SH-SY5Y (cell line): ENCODE measurements at regions not wholly inside any gene's neighbourhood (a gene's known extent, or its start where the extent isn't known, plus 50 kb on each side); places are given as distances from the start of the nearest gene placed in this dataset.

Experiments
- GATA2 ChIP-seq: IDR thresholded peaks from 2 replicates; pipeline ENCODE4 v1.6.1; 2011; ENCODE audit warnings: mild to moderate bottlenecking, low read depth, low read length
- GATA3 ChIP-seq: IDR thresholded peaks from 2 replicates; pipeline ENCODE4 v1.6.1; 2011; ENCODE audit warnings: low read depth, mild to moderate bottlenecking, low read length, moderate library complexity

GRCh38 chr6:78589436-78589835, 277.9 kb upstream of the IRAK1BP1 start:
- no peak for TF ChIP-seq GATA3
- TF ChIP-seq GATA2, result no peak

GRCh38 chr6:78593898-78594667, 273.3 kb upstream of the IRAK1BP1 start:
- TF ChIP-seq GATA3 (no peak), GATA2 (no peak)

DNA sequence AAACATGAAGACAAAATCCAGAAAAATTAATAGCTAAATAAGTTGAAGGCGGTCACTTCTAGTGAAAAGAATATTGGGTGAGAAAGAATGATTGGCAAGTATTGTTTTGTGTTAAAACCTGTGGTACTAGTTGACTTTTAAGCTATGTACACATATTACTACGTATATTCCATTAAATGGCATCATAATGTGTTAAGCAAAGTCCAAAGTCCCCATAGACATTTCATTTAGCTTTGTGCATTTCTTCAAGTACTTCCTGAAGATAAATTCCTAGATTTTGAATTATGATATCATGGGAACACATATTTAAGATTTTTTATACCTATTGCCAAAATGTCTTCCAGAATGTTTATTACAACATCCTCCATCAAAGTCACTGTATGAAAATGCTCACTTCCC, 272.7 kb upstream of the IRAK1BP1 start:
- TF ChIP-seq GATA3 (no peak), GATA2 (no peak)

DNA sequence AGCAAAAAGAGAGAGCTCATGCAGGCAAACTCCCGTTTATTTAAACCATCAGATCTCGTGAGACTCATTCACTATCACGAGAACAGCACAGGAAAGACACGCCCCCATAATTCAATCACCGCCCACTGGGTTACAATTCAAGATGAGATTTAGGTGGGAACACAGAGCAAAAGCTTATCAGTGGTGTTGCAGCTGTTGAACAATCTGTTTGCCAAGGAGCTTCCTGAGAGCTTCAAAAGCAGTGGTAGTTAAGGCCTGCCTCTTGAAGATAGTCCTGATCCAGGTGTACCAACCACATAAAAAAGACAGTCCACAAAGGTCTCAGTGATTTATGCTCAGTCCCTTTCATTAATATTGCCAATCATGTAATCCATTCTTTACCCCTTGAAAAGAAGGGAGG, 269.4 kb upstream of the IRAK1BP1 start:
- TF ChIP-seq GATA2, result no peak
- no peak for TF ChIP-seq GATA3

- no peak for TF ChIP-seq GATA3
- TF ChIP-seq GATA2, result no peak
Observed at GRCh38 chr6:78598966-78599365, 268.4 kb upstream of the IRAK1BP1 start.

- TF ChIP-seq GATA3, result no peak
- no peak for TF ChIP-seq GATA2
Observed at GRCh38 chr6:78599526-78599925, 267.8 kb upstream of the IRAK1BP1 start.

DNA sequence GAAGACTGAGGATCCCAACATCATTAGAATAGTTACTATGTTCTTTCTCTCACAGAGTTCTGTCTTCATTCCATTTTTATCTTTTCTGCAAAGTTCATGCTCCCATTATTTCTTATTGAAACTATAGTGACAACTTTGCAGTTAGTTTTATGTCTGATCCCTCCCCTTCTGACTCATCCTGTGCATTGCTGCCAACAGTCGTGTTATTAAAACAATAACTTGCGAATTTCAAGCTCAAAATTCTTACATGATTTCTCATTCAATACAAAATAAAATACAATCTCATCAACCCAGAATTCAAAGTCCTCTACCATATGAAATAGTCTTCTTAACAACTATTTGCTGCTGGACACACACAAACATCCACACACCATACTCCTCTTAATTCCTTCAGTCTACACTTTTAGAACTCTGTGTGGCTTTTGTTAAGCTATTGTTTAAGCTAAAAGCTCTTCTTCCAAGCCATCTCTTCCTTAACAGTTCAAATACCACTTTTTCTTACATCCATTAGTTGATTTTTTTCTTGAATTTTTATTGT, 261.4 kb upstream of the IRAK1BP1 start:
- no peak for TF ChIP-seq GATA2
- TF ChIP-seq GATA3, result no peak

- TF ChIP-seq GATA3 (no peak), GATA2 (no peak)
Observed at GRCh38 chr6:78607189-78607588, 260.2 kb upstream of the IRAK1BP1 start.

DNA sequence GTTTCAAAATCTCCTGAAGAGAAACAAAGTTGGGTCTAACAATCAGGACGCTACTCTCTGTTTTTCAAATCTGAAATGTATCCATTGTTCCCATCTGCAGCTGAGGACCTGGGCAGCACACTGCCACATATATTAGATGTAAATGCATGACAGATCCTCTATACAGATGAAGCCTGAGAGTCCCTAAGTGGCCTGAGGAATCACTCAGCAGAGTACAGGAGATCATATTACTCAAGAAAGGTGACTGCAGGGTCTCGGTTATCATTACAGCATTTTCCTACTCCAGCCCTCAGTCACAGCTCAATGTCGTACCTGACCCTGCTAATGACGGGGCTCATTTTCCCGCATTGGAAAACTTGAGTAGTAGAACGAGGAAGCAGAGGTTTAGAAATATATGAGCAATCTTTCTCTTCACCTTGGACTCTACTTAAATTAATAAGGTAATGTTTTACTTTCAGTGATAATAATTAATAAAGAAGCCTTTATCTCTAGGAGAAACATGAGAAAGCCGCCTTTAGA, 256.2 kb upstream of the IRAK1BP1 start:
- TF ChIP-seq GATA2, result no peak
- no peak for TF ChIP-seq GATA3

DNA sequence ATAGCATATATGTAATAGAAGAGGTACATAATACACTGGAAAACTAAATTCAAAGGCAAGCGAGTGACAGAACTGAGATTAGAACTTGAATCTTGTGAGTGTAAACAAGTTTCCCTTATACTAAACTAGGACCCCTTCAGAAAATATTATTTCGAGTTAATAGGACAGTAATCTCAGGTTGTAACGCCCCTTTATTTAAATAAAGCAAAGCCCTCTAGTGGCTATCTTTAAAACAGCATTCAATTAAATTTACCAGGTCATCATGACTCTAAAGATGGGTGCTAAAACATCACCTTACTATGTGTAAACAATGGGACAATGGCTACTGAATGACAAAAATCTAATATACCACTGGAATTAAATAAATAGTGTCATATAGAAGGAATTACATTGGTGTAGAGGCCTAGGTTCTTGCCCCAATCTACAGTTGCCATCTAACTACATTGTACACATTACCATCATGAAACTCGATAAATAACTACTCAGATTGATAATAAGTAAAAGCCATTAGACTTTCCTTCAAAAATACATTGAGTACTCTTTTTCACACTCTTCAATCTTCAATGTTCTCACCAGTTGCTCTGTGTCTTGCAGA, 255.4 kb upstream of the IRAK1BP1 start:
- TF ChIP-seq GATA3, result no peak
- no peak for TF ChIP-seq GATA2

GRCh38 chr6:78614961-78615360, 252.4 kb upstream of the IRAK1BP1 start:
- TF ChIP-seq GATA2 (no peak), GATA3 (no peak)

DNA sequence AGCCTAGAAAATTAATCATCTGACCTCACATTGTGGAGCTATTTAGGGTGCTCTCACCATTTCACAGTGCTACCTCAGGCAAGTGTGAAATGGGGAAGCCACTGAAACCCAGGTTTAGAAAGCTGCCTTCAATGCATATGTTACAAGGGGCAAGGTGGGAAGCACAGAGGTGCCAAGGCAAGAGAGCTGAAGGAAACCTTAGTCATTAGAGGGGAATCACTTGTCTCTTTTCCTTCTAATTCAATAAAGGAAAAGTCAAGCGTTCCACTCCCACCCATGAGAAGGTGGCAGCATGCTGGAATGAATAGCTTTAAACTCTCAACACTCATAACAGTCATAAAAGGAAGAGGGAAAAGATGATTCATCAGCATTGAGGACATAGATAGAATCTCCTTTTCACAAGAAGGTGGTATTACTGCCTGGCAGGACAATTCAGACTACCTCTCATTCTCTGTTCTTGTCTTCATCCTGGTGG, 251.9 kb upstream of the IRAK1BP1 start:
- TF ChIP-seq GATA3, result no peak
- no peak for TF ChIP-seq GATA2

- TF ChIP-seq GATA2 (no peak), GATA3 (no peak)
Observed at GRCh38 chr6:78618970-78619369, 248.4 kb upstream of the IRAK1BP1 start.

DNA sequence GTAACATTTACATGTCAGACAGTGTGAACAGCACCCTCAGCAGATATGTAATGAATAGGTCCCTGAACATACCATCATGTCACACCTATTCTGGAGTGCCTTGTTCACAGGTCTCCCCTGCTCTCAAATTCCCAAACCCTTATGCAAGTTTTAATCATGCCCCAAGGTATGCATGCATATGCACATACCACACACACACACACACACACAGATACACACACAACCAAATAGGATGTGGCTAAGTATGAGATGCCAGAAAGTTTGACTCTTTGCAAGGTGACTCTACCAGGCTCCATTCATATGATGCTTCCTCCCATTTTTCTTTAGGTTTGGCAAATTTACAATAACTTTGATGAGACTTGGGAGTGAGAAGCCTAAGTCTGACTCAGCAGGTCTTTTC, 243.8 kb upstream of the IRAK1BP1 start:
- TF ChIP-seq GATA2 (no peak), GATA3 (no peak)

- TF ChIP-seq GATA2, result no peak
- TF ChIP-seq GATA3, result no peak
Observed at GRCh38 chr6:78629154-78629721, 238.1 kb upstream of the IRAK1BP1 start.
